Pancreas (tissue), 10 donors: ENCODE measurements at regions not wholly inside any gene's neighbourhood (a gene's known extent, or its start where the extent isn't known, plus 50 kb on each side); places are given as distances from the start of the nearest gene placed in this dataset.

ENCODE experiments used
- ATAC-seq, 4 donors: fragments of 200-7000 bp; cut with Tn5 transposase; one replicate each; pipeline versions ENCODE4 v1.8.0 to v1.9.1; 2020; ENCODE audit warnings: mild to moderate bottlenecking in 4 of 4, moderate library complexity in 4 of 4
- DNase-seq, 6 donors: peaks; one replicate each; pipeline ENCODE4 v3.0.0-alpha.2; 2020
- FAIRE-seq: peaks from 2 replicates; lab custom pipeline; 2012; peaks lifted over from hg19 to GRCh38; lab: Jason Lieb, UNC
- H3K27ac ChIP-seq, 4 donors: fragments of 200-600 bp; sonication (generic); 1 replicate in 3 of 4; 2 replicates in 1 of 4; pipeline versions ENCODE4 v1.5.0 to v1.8.0; 2020
- H3K27me3 ChIP-seq, 4 donors: fragments of 200-600 bp; one replicate each; pipeline ENCODE4 v1.8.0; 2021
- H3K36me3 ChIP-seq, 3 donors: fragments of 200-600 bp; sonication (generic) in 1 of 3; one replicate each; pipeline versions ENCODE4 v1.5.0 to v1.8.0; 2020 to 2021
- H3K4me1 ChIP-seq, 3 donors: fragments of 200-600 bp; one replicate each; pipeline ENCODE4 v1.8.0; 2021
- H3K4me3 ChIP-seq, 4 donors: fragments of 200-600 bp; sonication (generic) in 2 of 4; one replicate each; pipeline versions ENCODE4 v1.5.0 to v1.8.0; 2020 to 2021
- H3K9me3 ChIP-seq, 4 donors: fragments of 200-600 bp; one replicate each; pipeline ENCODE4 v1.8.0; 2021
- WGBS, 2 donors: extraction: QIAGEN DNeasy Blood & Tissue Kit; methylation state at CpG; one replicate each; pipeline ENCODE4 v1.1.7; 2013; 5-methylcytosine and 5-hydroxymethylcytosine counted together
- intact Hi-C, 3 donors: fragments of 100-400 bp; cut with DNase I; formaldehyde crosslinking; loops; one replicate each; pipeline versions ENCODE4 v1.11.1 to v1.14.2; 2022
- TF ChIP-seq, protein P1 (sequence below), 4 donors: fragments of 200-600 bp; sonication (generic) in 3 of 4; IDR thresholded peaks; one replicate each; pipeline versions ENCODE4 v1.5.0 to v1.8.0; 2021; ENCODE audit warnings: antibody characterized with exemption in 4 of 4
- donor health status: healthy with polysubstance abuse.
- donor health status: DM: no; HTN: no; CAD: no; lungs with moderate emphysema.
- donor health status: DM: no; HTN: no; CAD: no.
- donor health status: control.
- donor health status: control.
- donor health status: Bipolar disorder and iron deficiency.
- donor health status: DM: yes; HTN: yes; CAD: no.
- donor health status: DM: no; HTN: no; CAD: no.
- donor health status: DM: no; HTN: no; CAD: no.
- donor health status: DM: yes; HTN: yes; CAD: no.

DNA sequence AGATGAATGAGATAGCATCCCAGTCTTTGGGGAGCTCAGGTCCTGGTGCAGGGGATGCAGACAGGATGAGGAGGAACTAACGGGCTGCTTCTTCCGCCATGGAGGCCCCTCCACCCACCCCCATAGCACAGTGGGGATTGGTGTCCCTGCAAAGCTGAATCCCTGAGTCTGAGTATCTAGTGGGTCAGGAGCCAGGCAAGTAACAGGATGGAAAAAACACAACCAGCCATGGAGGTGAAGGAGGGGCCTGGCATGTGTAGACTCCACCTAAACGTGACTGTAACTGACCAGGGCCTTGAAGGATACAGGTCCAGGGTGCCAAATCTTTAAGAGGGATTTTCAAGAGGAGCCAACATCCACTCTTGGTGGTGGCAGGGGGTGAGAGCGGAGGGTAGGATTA lies 327.8 kb upstream of the MSX2 start:
- Histone ChIP-seq H3K27ac (no peak overlapping the region), H3K36me3 (no peaks in the 10 kb centered on the region), H3K9me3 (no peaks in the 10 kb centered on the region), H3K4me3 (no peak overlapping the region), H3K4me1 (no peaks in the 10 kb centered on the region), H3K27me3 (no peaks in the 10 kb centered on the region)
- FAIRE-seq, result no peak
- WGBS, 2 donors, result 61 to 71% methylated on average over 4 of the region's 4 CpGs
- no peak for DNase-seq
- TF ChIP-seq, protein P1, sequence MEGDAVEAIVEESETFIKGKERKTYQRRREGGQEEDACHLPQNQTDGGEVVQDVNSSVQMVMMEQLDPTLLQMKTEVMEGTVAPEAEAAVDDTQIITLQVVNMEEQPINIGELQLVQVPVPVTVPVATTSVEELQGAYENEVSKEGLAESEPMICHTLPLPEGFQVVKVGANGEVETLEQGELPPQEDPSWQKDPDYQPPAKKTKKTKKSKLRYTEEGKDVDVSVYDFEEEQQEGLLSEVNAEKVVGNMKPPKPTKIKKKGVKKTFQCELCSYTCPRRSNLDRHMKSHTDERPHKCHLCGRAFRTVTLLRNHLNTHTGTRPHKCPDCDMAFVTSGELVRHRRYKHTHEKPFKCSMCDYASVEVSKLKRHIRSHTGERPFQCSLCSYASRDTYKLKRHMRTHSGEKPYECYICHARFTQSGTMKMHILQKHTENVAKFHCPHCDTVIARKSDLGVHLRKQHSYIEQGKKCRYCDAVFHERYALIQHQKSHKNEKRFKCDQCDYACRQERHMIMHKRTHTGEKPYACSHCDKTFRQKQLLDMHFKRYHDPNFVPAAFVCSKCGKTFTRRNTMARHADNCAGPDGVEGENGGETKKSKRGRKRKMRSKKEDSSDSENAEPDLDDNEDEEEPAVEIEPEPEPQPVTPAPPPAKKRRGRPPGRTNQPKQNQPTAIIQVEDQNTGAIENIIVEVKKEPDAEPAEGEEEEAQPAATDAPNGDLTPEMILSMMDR (IDR thresholded peaks at IDR 0.05), result no peak
- intact Hi-C loops, result no loop called here
- no peak for ATAC-seq

DNA sequence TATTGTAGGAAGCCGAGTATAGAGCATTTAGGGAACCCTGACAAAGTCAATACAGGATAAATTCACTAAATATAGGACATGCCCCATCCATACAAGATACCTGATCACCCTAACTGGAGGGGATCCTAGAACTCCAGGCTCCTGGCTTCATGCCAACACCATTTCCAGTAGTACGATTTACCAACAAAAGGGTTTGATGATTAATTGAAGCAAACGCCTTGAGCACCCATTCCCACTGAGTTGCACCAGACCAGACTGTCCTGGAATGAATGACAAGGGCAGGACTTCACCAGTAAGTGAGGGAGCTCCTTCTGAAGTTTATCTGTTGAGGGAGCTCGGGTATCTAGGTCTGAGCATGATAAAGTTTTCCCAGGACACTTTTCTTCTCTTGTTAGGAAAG lies 327.2 kb upstream of the MSX2 start:
- TF ChIP-seq, protein P1 (IDR thresholded peaks at IDR 0.05), result no peak
- ATAC-seq (no peak), DNase-seq (no peak), FAIRE-seq (no peak)
- WGBS, 2 donors, result 12 to 24% methylated on average over 4 of the region's 4 CpGs
- H3K36me3 ChIP-seq, result no peaks in the 10 kb centered on the region
- H3K4me1 ChIP-seq, result no peaks in the 10 kb centered on the region
- H3K4me3 ChIP-seq, result no peak overlapping the region
- no peak overlapping the region for H3K27ac ChIP-seq
- H3K27me3 ChIP-seq, result no peaks in the 10 kb centered on the region
- H3K9me3 ChIP-seq, result no peaks in the 10 kb centered on the region
- intact Hi-C loops, result no loop called here

DNA sequence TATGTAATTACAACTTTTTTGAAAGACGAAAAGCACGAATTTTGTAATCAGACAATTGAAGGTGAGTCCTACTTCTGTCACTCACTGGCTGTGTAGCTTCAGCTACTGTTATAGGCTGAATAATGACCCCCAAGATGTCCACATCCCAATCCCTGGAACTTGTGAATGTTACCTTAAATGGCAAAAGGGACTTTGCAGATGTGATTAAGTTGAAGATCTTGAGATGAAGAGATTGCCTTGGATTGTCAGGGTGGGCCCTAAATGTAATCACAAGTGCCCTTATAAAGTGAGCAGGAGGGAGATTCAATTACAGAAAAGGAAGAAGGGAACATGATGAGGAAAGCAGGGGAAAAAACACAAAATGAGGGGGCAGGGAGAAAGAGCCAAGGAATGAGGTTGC lies 326.2 kb upstream of the MSX2 start:
- H3K27ac ChIP-seq, result no peak overlapping the region
- FAIRE-seq (no peak), ATAC-seq (no peak), DNase-seq (no peak)
- no peaks in the 10 kb centered on the region for H3K36me3 ChIP-seq
- TF ChIP-seq, protein P1 (IDR thresholded peaks at IDR 0.05), result no peak
- H3K27me3 ChIP-seq, result no peaks in the 10 kb centered on the region
- no peaks in the 10 kb centered on the region for H3K4me1 ChIP-seq
- no peaks in the 10 kb centered on the region for H3K9me3 ChIP-seq
- intact Hi-C loops, result no loop called here
- 49 to 58% methylated on average over 2 of the region's 2 CpGs for WGBS, 2 donors
- H3K4me3 ChIP-seq, result no peak overlapping the region

DNA sequence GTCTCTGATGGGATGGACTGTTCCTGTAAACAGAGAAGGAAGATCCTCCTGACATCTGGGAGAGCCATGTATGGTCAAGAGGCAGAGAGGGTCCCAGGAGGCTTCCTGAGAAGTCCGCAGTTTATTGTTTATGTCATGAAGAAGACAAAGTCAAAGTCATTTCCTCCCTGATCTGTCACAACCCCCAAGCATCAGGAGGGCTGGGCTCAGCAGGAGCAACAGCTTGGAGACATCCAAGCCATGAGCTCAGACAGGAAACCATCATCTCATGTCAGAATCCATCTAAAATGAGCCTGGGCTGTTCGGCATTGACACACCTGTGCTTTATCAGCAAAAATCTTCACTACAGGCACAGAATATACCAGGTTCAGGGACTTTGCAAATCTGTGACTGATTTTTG lies 325.0 kb upstream of the MSX2 start:
- no peak for DNase-seq
- TF ChIP-seq, protein P1 (IDR thresholded peaks at IDR 0.05), result no peak
- Histone ChIP-seq H3K9me3 (no peaks in the 10 kb centered on the region), H3K4me3 (no peak overlapping the region), H3K4me1 (no peaks in the 10 kb centered on the region), H3K36me3 (no peaks in the 10 kb centered on the region), H3K27me3 (no peaks in the 10 kb centered on the region), H3K27ac (no peak overlapping the region)
- WGBS, 2 donors, result 32 to 44% methylated on average over 2 of the region's 2 CpGs
- no peak for FAIRE-seq
- ATAC-seq, result no peak
- intact Hi-C loops, result no loop called here

DNA sequence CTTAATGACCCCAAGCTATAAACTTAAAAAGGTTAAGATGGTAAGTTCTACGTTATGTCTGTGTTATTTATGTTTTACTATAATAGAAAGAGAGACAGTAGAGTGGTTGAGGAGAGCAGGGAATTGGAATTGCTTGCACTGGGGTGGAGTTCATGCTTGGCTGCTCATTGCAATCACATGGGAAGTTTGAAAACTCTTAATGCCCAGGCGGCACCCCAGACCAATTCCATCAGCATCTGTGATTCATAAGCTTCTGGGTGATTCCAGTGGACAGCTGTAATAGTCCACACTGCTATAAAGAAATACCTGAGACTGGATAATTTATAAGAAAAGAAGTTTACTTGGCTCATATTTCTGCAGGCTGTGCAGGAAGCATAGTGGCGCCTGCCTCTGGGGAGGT lies 323.9 kb upstream of the MSX2 start:
- intact Hi-C loops, result no loop called here
- no peak overlapping the region for H3K27ac ChIP-seq
- H3K27me3 ChIP-seq, result no peaks in the 10 kb centered on the region
- H3K9me3 ChIP-seq, result no peaks in the 10 kb centered on the region
- WGBS, 2 donors, result 44 to 45% methylated on average over 3 of the region's 3 CpGs
- no peaks in the 10 kb centered on the region for H3K4me1 ChIP-seq
- no peak overlapping the region for H3K4me3 ChIP-seq
- TF ChIP-seq, protein P1 (IDR thresholded peaks at IDR 0.05), result no peak
- FAIRE-seq (no peak), DNase-seq (no peak), ATAC-seq (no peak)
- H3K36me3 ChIP-seq, result no peaks in the 10 kb centered on the region
